Osteoblast (primary cell): ENCODE measurements at regions not wholly inside any gene's neighbourhood (a gene's known extent, or its start where the extent isn't known, plus 50 kb on each side); places are given as distances from the start of the nearest gene placed in this dataset.

Source experiments
- DNase-seq: peaks from one replicate; pipeline ENCODE4 v3.0.0; 2011; ENCODE audit warnings: low spot score, mixed read lengths; ENCODE audit not compliant: insufficient read length; ENCODE audit errors: missing footprints
- H2AFZ ChIP-seq: 2 replicates; pipeline ENCODE4 v1.6.0; 2011; ENCODE audit warnings: mild to moderate bottlenecking, low read length
- H3K27ac ChIP-seq: 2 replicates; pipeline ENCODE4 v1.5.1; 2011; ENCODE audit warnings: mild to moderate bottlenecking, low read depth, low read length, moderate library complexity
- H3K27me3 ChIP-seq: 2 replicates; pipeline ENCODE4 v1.6.0; 2012; ENCODE audit warnings: mild to moderate bottlenecking, control low read depth, inconsistent platforms, low read length, moderate library complexity; ENCODE audit not compliant: insufficient read depth
- H3K36me3 ChIP-seq: 2 replicates; pipeline ENCODE4 v1.5.1; 2011; ENCODE audit warnings: mild to moderate bottlenecking, low read length, control low read depth, moderate library complexity; ENCODE audit not compliant: insufficient read depth
- H3K4me1 ChIP-seq: 2 replicates; pipeline ENCODE4 v1.5.1; 2011; ENCODE audit warnings: mild to moderate bottlenecking, low read length, control low read depth, moderate library complexity; ENCODE audit not compliant: insufficient read depth
- H3K4me2 ChIP-seq: 2 replicates; pipeline ENCODE4 v1.6.0; 2011; ENCODE audit warnings: mild to moderate bottlenecking, low read length; ENCODE audit not compliant: insufficient read depth
- H3K4me3 ChIP-seq: fragments of 200-600 bp; sonication (generic); 3 replicates; pipeline ENCODE4 v1.5.1; 2012; ENCODE audit warnings: mild to moderate bottlenecking, low read length, inconsistent platforms; ENCODE audit not compliant: insufficient read depth
- H3K79me2 ChIP-seq: 2 replicates; pipeline ENCODE4 v1.6.0; 2012; ENCODE audit warnings: mild to moderate bottlenecking, low read length, control low read depth, inconsistent platforms; ENCODE audit not compliant: insufficient read depth
- H3K9me3 ChIP-seq: 2 replicates; pipeline ENCODE4 v1.5.1; 2011; ENCODE audit warnings: low read depth, low read length, control low read depth
- H4K20me1 ChIP-seq: 2 replicates; pipeline ENCODE4 v1.6.0; 2012; ENCODE audit warnings: mild to moderate bottlenecking, low read length, control low read depth; ENCODE audit not compliant: insufficient read depth
- TF ChIP-seq, protein P1 (sequence below): IDR thresholded peaks from 2 replicates; pipeline ENCODE4 v1.5.1; 2011; ENCODE audit warnings: mild to moderate bottlenecking, low read depth, low read length, moderate library complexity; ENCODE audit errors: extremely low read depth

DNA sequence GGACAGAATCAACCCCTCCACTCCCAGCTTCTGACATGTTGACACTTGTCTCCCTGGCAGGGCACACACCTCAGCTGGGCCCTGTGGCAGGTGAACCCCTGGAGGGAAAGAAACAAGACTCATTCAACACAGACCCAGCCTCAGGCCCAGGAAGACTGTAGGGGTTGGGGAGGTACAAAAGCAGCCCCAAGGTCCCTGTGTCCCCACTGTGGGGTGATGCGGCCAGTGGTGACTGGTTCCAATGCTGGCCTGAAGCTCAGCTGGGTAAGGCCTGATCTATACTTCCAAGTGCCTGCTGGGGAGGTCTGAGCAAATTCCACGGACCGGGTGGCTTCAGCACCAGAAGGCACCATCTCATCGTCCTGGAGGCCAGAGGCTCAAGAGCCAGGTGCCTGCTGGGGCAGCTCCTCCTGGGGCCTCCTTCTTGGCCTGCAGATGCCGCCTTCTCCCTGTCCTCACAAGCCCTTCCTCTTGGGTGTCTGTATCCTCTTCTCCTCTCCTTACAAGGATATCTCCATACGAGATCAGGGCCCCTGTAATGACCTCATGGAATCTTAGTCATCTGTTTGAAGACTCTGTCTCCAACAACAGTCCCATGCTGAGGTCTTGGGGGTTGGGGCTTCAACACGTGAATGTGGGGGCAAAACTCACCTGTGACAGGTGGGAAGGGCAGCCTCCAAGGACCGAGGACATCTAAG lies 1492.1 kb downstream of the BRD1 start:
- no peaks in the 10 kb centered on the region for H3K36me3 ChIP-seq
- no peak overlapping the region for H3K4me3 ChIP-seq
- H3K4me2 ChIP-seq: no peak overlapping the region
- no peaks in the 10 kb centered on the region for H3K27me3 ChIP-seq
- H2AFZ ChIP-seq: no peak overlapping the region
- no peaks in the 10 kb centered on the region for H4K20me1 ChIP-seq
- no peaks in the 10 kb centered on the region for H3K9me3 ChIP-seq
- H3K79me2 ChIP-seq: no peaks in the 10 kb centered on the region
- H3K4me1 ChIP-seq: no peaks in the 10 kb centered on the region
- TF ChIP-seq, protein P1, sequence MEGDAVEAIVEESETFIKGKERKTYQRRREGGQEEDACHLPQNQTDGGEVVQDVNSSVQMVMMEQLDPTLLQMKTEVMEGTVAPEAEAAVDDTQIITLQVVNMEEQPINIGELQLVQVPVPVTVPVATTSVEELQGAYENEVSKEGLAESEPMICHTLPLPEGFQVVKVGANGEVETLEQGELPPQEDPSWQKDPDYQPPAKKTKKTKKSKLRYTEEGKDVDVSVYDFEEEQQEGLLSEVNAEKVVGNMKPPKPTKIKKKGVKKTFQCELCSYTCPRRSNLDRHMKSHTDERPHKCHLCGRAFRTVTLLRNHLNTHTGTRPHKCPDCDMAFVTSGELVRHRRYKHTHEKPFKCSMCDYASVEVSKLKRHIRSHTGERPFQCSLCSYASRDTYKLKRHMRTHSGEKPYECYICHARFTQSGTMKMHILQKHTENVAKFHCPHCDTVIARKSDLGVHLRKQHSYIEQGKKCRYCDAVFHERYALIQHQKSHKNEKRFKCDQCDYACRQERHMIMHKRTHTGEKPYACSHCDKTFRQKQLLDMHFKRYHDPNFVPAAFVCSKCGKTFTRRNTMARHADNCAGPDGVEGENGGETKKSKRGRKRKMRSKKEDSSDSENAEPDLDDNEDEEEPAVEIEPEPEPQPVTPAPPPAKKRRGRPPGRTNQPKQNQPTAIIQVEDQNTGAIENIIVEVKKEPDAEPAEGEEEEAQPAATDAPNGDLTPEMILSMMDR: no peak
- no peak overlapping the region for H3K27ac ChIP-seq
- DNase-seq: peak; percentile 49

DNA sequence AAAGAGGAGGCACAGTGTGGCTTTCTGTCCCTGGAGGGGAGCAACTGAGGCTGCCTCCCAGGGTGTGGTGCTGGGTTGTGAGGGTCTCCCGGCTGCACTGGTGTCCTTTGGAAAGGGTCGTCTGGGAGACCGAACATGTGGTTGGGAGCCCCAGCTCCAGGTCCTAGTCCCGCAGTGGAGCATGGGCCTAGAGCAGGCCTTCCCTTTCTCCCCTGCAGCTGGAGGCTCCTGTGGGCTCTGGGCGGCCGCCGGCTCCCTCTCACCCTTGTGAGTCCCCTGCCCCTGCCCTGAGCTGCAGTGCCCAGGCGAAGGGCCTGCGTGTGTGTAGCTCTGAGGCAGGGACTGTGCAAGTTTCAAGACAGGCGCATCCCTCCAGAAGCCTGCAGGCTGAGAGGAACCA lies 1492.7 kb downstream of the BRD1 start:
- Histone ChIP-seq H3K4me2 (no peak overlapping the region), H3K9me3 (no peaks in the 10 kb centered on the region), H3K79me2 (no peaks in the 10 kb centered on the region), H3K4me1 (no peaks in the 10 kb centered on the region), H3K27me3 (no peaks in the 10 kb centered on the region), H4K20me1 (no peaks in the 10 kb centered on the region), H3K4me3 (no peak overlapping the region), H3K36me3 (no peaks in the 10 kb centered on the region), H3K27ac (no peak overlapping the region), H2AFZ (no peak overlapping the region)
- TF ChIP-seq, protein P1: no peak
- no peak for DNase-seq

DNA sequence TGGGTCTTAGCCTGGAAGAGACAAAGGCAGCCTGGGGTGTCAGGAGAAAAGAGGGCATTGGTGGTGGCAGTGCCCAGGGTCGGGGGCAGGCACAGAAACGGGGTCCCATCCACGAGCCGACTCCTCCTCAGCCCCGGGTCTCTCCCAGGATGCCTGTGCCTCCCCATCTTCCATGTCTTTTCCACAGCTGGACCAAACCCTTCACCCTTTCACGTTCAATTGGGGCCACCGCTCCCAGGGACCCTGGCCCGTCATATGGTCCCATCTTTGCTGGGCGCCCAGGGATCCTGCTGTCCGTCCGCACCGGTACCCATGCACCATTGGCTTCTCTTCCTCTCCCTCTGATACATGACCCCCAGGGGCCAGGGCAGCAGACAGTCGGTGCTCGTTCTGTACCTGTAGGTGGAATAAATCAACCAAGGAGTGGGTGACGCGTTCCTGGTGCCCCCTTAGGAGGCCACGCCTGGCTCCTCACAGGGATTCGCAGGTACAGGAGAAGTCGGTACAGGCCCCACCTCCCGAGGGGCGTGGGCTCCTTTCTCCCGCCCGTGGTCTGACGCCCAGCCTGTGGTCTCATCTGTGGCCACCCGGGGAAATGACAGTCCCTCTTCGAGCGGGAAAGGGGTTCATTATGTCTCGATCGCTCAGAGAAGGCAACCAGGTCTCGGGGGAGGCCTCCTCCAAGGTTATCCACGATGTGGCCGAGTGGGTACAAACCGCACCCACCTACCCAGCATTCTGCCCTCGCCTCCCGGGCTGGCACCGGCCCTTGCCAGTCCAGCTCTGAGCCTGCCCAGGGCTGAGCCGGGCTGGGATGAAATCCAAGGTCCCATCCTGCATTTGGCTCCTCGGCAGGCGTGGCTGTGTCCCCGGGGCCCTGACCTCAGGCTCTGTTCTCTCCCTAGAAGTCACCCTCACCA lies 1493.6 kb downstream of the BRD1 start:
- Histone ChIP-seq H3K27me3 (no peaks in the 10 kb centered on the region), H3K79me2 (no peaks in the 10 kb centered on the region), H2AFZ (no peak overlapping the region), H3K9me3 (no peaks in the 10 kb centered on the region), H3K4me2 (no peak overlapping the region), H3K36me3 (no peaks in the 10 kb centered on the region), H4K20me1 (no peaks in the 10 kb centered on the region), H3K27ac (no peak overlapping the region), H3K4me3 (no peak overlapping the region), H3K4me1 (no peaks in the 10 kb centered on the region)
- TF ChIP-seq, protein P1: no peak
- DNase-seq: peak; percentile 65

DNA sequence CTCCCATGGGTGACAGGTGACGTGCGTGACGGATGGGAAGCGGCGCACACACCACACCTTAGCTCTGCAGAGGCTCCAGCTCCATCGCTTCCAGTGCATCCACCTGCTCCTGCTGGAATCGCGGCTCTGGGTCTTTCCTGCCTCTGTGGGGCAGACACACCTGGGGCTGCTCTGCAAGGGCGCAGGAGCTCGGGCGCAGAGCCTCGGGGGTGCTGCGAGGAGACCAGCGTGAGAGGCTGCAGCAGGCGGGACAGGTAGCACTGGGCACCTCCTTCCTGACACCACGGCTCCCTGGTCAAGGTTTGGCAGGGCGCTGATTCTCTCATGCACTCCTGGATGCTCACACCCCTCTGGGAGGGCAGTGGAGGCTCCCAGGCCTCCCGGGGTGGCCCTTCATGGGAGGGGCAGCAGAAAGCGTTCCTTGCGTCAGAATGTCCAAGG lies 1494.3 kb downstream of the BRD1 start:
- Histone ChIP-seq H3K27me3 (no peaks in the 10 kb centered on the region), H3K4me3 (no peak overlapping the region), H3K27ac (no peak overlapping the region), H3K4me2 (no peak overlapping the region), H4K20me1 (no peaks in the 10 kb centered on the region), H3K79me2 (no peaks in the 10 kb centered on the region), H3K4me1 (no peaks in the 10 kb centered on the region), H2AFZ (no peak overlapping the region), H3K36me3 (no peaks in the 10 kb centered on the region), H3K9me3 (no peaks in the 10 kb centered on the region)
- DNase-seq: peak; percentile 53
- TF ChIP-seq, protein P1: no peak
